WTC11 (cell line): ENCODE measurements at regions not wholly inside any gene's neighbourhood (a gene's known extent, or its start where the extent isn't known, plus 50 kb on each side); places are given as distances from the start of the nearest gene placed in this dataset.

Experiments
- ATAC-seq: fragments of 200-7000 bp; cut with Tn5 transposase; 2 replicates; pipeline ENCODE4 v1.10.0; 2021; ENCODE audit warnings: mild to moderate bottlenecking, moderate library complexity
- CTCF ChIA-PET: fragments of 300-600 bp; sonication (Branson Sonifier 250); formaldehyde crosslinking; loops from one replicate; lab custom pipeline; 2021; ENCODE audit warnings: antibody characterized with exemption; lab: Charles Lee
- POLR2A ChIA-PET: fragments of 350-600 bp; sonication (Branson Sonifier 250); formaldehyde crosslinking; loops from one replicate; lab custom pipeline; 2021; ENCODE audit warnings: antibody characterized with exemption; lab: Charles Lee
- DNase-seq: peaks from one replicate; pipeline ENCODE4 v3.0.0; 2021; ENCODE audit warnings: low spot score
- H3K27ac Mint-ChIP-seq: 2 replicates; pipeline ENCODE4 v1.8.0; 2021; ENCODE audit warnings: mixed read lengths
- H3K27me3 Mint-ChIP-seq: 2 replicates; pipeline ENCODE4 v1.8.0; 2021; ENCODE audit warnings: low read depth, mild to moderate bottlenecking, moderate library complexity, mixed read lengths
- H3K36me3 Mint-ChIP-seq: 2 replicates; pipeline ENCODE4 v1.8.0; 2021; ENCODE audit warnings: mixed read lengths
- H3K4me1 Mint-ChIP-seq: 2 replicates; pipeline ENCODE4 v1.8.0; 2022; ENCODE audit warnings: mixed read lengths
- H3K4me3 Mint-ChIP-seq: 2 replicates; pipeline ENCODE4 v1.8.0; 2021; ENCODE audit warnings: mild to moderate bottlenecking, moderate library complexity, mixed read lengths
- H3K9me3 Mint-ChIP-seq: 2 replicates; pipeline ENCODE4 v1.8.0; 2021; ENCODE audit warnings: mixed read lengths
- AFF4 ChIP-seq: sonication (generic); formaldehyde crosslinking; IDR thresholded peaks from 2 replicates; pipeline ENCODE4 v1.8.1; 2023; ENCODE audit warnings: mild to moderate bottlenecking, missing genetic modification reagents, borderline replicate concordance
- ATF2 ChIP-seq: sonication (generic); formaldehyde crosslinking; IDR thresholded peaks from 2 replicates; pipeline ENCODE4 v1.8.1; 2022; ENCODE audit warnings: low read depth, missing genetic modification reagents, borderline replicate concordance
- ATF6 ChIP-seq: sonication (generic); formaldehyde crosslinking; IDR thresholded peaks from 2 replicates; pipeline ENCODE4 v1.8.1; 2023; ENCODE audit warnings: mild to moderate bottlenecking, missing genetic modification reagents
- CBFB ChIP-seq: sonication (generic); formaldehyde crosslinking; IDR thresholded peaks from 2 replicates; pipeline ENCODE4 v1.8.1; 2022; ENCODE audit warnings: mild to moderate bottlenecking, low read depth, missing genetic modification reagents
- CDX4 ChIP-seq: fragments of 250-450 bp; sonication (Bioruptor Pico); IDR thresholded peaks from 2 replicates; pipeline ENCODE4 v1.9.0; 2021; ENCODE audit warnings: moderate library complexity, mild to moderate bottlenecking, inconsistent platforms, borderline replicate concordance
- E2F1 ChIP-seq: sonication (generic); formaldehyde crosslinking; IDR thresholded peaks from 2 replicates; pipeline ENCODE4 v1.8.0; 2022; ENCODE audit warnings: mild to moderate bottlenecking, missing genetic modification reagents
- ELF4 ChIP-seq: sonication (generic); formaldehyde crosslinking; IDR thresholded peaks from 2 replicates; pipeline ENCODE4 v1.8.1; 2022; ENCODE audit warnings: low read depth, mild to moderate bottlenecking, moderate library complexity, missing genetic modification reagents
- ESRRA ChIP-seq: sonication (generic); formaldehyde crosslinking; IDR thresholded peaks from 2 replicates; pipeline ENCODE4 v1.8.1; 2022; ENCODE audit warnings: mild to moderate bottlenecking, missing genetic modification reagents, borderline replicate concordance
- ETV6 ChIP-seq: sonication (generic); formaldehyde crosslinking; IDR thresholded peaks from 2 replicates; pipeline ENCODE4 v1.8.1; 2022; ENCODE audit warnings: mild to moderate bottlenecking, missing genetic modification reagents
- FOXJ3 ChIP-seq: sonication (generic); formaldehyde crosslinking; IDR thresholded peaks from 2 replicates; pipeline ENCODE4 v1.9.0; 2021; ENCODE audit warnings: missing genetic modification reagents, mild to moderate bottlenecking, borderline replicate concordance
- GRHL2 ChIP-seq: fragments of 250-450 bp; sonication (Bioruptor Pico); IDR thresholded peaks from 2 replicates; pipeline ENCODE4 v1.8.0; 2022; ENCODE audit warnings: mild to moderate bottlenecking, moderate library complexity; ENCODE audit not compliant: insufficient replicate concordance, severe bottlenecking
- GTF2I ChIP-seq: fragments of 250-450 bp; sonication (Bioruptor Pico); conservative IDR thresholded peaks from 2 replicates; pipeline ENCODE4 v1.4.0; 2021; ENCODE audit warnings: mild to moderate bottlenecking
- TEAD4 ChIP-seq: sonication (generic); formaldehyde crosslinking; IDR thresholded peaks from 2 replicates; pipeline ENCODE4 v1.8.0; 2022; ENCODE audit warnings: mild to moderate bottlenecking, missing genetic modification reagents
- USF1 ChIP-seq: sonication (generic); formaldehyde crosslinking; IDR thresholded peaks from 2 replicates; pipeline ENCODE4 v1.8.0; 2022; ENCODE audit warnings: mild to moderate bottlenecking, missing genetic modification reagents
- ZNF138 ChIP-seq: sonication (generic); formaldehyde crosslinking; conservative IDR thresholded peaks from 2 replicates; pipeline ENCODE4 v1.8.1; 2022; ENCODE audit warnings: mild to moderate bottlenecking, moderate library complexity, missing genetic modification reagents
- ZNF219 ChIP-seq: sonication (generic); formaldehyde crosslinking; IDR thresholded peaks from 2 replicates; pipeline ENCODE4 v1.8.0; 2023; ENCODE audit warnings: missing genetic modification reagents, mild to moderate bottlenecking, borderline replicate concordance
- ZNF281 ChIP-seq: sonication (generic); formaldehyde crosslinking; IDR thresholded peaks from 2 replicates; pipeline ENCODE4 v1.8.0; 2023; ENCODE audit warnings: mild to moderate bottlenecking, missing genetic modification reagents
- ZNF317 ChIP-seq: sonication (generic); formaldehyde crosslinking; IDR thresholded peaks from 2 replicates; pipeline ENCODE4 v1.8.1; 2023; ENCODE audit warnings: low read depth, mild to moderate bottlenecking, moderate library complexity, missing genetic modification reagents, borderline replicate concordance
- ZNF396 ChIP-seq: fragments of 250-450 bp; sonication (Bioruptor Pico); IDR thresholded peaks from 2 replicates; pipeline ENCODE4 v1.8.0; 2021; ENCODE audit warnings: mild to moderate bottlenecking, moderate library complexity, borderline replicate concordance
- ZNF416 ChIP-seq: fragments of 250-450 bp; sonication (Bioruptor Pico); IDR thresholded peaks from 2 replicates; pipeline ENCODE4 v1.9.0; 2021; ENCODE audit warnings: mild to moderate bottlenecking, inconsistent platforms
- ZSCAN18 ChIP-seq: fragments of 250-450 bp; sonication (Bioruptor Pico); IDR thresholded peaks from 2 replicates; pipeline ENCODE4 v2.1.2; 2022; ENCODE audit warnings: mild to moderate bottlenecking, moderate library complexity

GRCh38 chr16:64321066-64321465 is 800.8 kb downstream of the CDH11 start:
- POLR2A ChIA-PET, result no interaction called here
- no peaks in the 10 kb centered on the region for H3K4me1 Mint-ChIP-seq
- H3K4me3 Mint-ChIP-seq, result no peak overlapping the region
- no peak for TF ChIP-seq ZNF317 (CRISPR knock-in tag)
- TF ChIP-seq USF1 (CRISPR knock-in tag), result no peak
- no peak for TF ChIP-seq GRHL2 (CRISPR knock-in tag)
- no peak for TF ChIP-seq ELF4
- TF ChIP-seq, all 79 proteins: peak for 0
- no peaks in the 10 kb centered on the region for H3K9me3 Mint-ChIP-seq
- H3K27me3 Mint-ChIP-seq, result no peaks in the 10 kb centered on the region
- H3K27ac Mint-ChIP-seq, result no peak overlapping the region
- no peaks in the 10 kb centered on the region for H3K36me3 Mint-ChIP-seq
- CTCF ChIA-PET, result no interaction called here
- ATAC-seq (no peak), DNase-seq (no peak)

- no peaks in the 10 kb centered on the region for H3K4me1 Mint-ChIP-seq
- CTCF ChIA-PET, result no interaction called here
- no peak overlapping the region for H3K4me3 Mint-ChIP-seq
- DNase-seq, result no peak
- no peak for ATAC-seq
- no peaks in the 10 kb centered on the region; the same call in 1 of the 2 replicates for H3K27me3 Mint-ChIP-seq
- no peaks in the 10 kb centered on the region for H3K9me3 Mint-ChIP-seq
- POLR2A ChIA-PET, result no interaction called here
- no peaks in the 10 kb centered on the region for H3K36me3 Mint-ChIP-seq
- H3K27ac Mint-ChIP-seq, result no peak overlapping the region
- TF ChIP-seq GTF2I (CRISPR knock-in tag) (no peak), ATF6 (no peak), ELF4 (no peak), E2F1 (CRISPR knock-in tag) (no peak), FOXJ3 (CRISPR knock-in tag) (no peak), ATF2 (CRISPR knock-in tag) (no peak), ZNF219 (CRISPR knock-in tag) (no peak), ESRRA (CRISPR knock-in tag) (no peak), ZSCAN18 (CRISPR knock-in tag) (no peak), TEAD4 (CRISPR knock-in tag) (no peak), CBFB (CRISPR knock-in tag) (no peak), ZNF138 (CRISPR knock-in tag) (no peak), ZNF416 (no peak), AFF4 (no peak), ETV6 (CRISPR knock-in tag) (no peak), CDX4 (no peak), ZNF281 (CRISPR knock-in tag) (no peak), ZNF396 (CRISPR knock-in tag) (no peak)
Measured at GRCh38 chr16:64317601-64318000, 804.3 kb downstream of the CDH11 start.
